Hippocampal formation (tissue), 2 donors: ENCODE measurements at regions not wholly inside any gene's neighbourhood (a gene's known extent, or its start where the extent isn't known, plus 50 kb on each side); places are given as distances from the start of the nearest gene placed in this dataset.

Experiments used
- DNase-seq, 2 donors: peaks; one replicate each; lab custom pipeline; 2025; lab: John Stamatoyannopoulos, UW

- DNase-seq: no peak
These were observed 63.5 kb upstream of the KLF13 start for GRCh38 chr15:31262901-31263671.

DNA sequence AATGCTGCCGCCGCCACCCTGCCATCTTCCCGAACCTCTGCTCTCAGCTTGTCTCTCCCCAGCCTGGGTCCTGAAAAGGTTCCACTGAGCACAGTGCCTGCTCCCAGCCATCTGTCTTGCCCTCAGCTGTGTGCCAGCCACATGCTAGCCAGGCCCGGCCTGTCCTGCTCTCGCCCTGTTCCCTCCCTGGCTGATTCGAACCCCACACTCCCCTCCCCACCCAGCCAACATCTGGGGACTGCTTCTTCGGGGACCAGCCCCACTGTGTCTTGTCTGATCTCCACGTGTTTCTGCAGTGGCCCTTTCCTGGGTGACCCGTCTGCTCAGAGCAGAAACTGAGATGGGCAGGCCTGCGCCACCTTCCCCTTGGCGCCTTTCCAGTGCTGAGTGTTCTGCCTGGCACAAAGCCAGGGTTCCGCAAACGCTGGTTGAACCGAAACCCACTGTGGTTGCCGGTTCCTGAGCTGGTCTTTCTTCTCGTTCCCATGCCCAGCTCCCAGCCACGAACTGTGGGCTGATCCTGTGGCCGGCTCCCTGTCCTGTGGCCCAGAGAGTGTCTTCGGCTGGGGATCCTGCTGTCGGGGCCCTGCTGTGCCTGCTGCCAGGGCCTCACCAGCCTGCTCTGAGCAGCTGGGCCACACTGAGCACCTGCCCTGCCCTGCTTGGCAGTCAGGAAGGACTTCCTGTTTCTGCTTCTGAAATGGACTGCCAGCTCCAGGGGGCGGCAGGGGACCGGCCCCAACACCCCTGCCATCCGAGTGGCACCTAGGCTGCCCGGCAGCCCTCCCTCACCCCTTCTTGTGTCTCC is 62.7 kb upstream of the KLF13 start:
- peak in 1 of 2 donors; percentile 60 for DNase-seq

- no peak for DNase-seq
These were observed 62.0 kb upstream of the KLF13 start for GRCh38 chr15:31264559-31265089.

- DNase-seq: no peak
These were observed 61.4 kb upstream of the KLF13 start for GRCh38 chr15:31265090-31265870.

DNA sequence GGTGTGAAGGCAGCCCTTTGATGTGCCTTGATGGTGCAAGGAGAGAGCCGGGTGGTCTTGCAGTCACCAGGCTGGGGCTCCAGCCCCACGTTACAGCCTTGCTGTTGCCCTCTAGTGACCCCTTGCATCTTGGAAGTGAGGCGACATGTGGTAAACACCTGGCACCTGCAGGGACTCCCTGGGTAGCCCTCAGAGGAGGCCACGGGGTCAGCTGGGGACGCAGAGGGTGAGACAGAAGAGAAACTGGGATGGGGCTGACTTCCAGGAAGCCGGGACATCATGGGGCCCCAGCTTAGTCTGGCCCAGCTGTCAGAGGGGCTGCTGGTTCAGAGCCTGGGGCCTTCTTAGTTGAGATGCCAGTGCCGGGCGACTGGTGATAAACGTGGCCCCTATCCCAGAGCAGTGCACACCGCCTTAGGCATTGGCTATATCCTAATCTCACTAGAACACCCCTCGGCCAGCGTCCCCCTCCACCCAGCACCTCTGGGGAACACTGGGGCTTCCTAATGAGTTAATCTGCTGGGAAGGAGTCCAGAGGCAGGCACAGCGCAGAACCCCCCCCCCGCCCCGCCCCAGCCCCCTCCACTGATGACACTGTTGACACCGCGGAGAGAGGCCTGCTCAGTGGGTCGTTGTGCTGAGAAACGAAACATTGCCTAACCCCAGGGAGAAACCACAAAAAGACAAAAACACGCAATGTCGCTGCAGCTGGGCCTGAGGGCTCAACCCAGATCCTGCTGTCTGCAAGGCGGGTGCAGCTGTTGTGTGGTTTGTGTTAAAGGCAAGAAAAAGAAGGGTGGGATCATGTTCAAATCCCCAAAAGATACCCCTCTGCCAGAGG is 60.5 kb upstream of the KLF13 start:
- peak in 1 of 2 donors; percentile 36 for DNase-seq

DNA sequence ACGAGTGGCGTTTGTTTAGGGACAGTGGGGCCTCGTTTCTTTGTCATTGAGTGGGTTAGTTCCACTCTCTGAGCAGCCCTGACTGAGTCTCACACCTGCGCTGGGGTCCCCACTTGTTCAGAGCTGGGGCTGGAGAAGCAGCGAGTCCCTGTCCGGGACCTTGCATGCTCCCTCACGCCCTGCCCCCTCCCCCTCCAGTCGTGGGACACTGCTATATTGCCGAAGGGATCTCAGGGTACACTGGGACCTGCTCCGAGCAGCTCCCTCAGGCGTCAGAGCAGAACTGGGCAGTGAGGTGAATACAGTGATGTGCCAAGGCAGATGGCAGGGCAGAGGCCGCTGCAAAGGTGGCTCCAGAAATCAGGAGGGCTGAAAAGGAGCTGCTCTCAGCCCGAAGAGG is 59.9 kb upstream of the KLF13 start:
- no peak for DNase-seq

DNA sequence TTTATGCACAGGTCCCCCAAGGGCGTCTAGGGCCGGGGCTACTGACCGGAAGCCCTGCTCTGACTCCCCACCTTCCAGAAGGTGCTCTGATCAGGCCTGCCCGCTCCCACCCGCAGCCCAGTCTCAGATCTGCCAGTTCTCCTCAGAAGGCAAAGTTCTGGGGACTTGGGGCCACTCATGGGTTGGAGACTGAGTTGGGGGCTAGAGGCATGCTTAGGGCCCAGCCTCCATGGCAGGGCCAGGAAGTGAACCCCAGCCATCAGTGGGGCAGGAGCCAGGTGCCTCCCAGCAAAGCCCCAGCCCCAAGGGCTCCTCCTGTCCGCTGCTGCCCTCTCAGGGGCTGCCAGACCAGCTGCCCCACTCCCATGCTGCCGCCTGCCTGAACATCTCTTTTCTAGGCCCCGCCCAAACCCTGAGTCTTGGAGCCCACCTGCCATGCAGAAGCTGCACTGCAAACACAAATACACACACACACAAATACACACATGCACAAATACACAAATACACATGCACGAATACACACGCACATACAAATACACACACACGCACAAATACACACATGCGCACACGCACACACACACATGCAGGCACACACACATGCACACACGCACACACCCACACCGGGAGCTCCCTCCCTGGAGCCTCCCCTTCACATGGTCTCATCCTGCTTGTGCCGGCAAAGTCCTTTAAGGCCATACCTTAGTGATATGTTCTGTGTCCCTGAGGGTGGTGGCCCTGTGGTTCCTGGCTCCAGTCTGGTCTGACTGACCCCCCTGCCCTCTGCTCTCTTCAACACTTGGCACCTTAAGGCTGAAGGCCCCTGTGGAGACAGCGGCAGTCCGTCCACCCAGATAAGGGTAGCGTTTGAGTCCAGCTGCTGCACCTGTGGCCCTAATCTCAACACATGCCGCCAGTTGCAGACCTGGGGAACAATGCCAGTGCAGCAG is 59.2 kb upstream of the KLF13 start:
- no peak for DNase-seq

- no peak for DNase-seq
These were observed 58.5 kb upstream of the KLF13 start for GRCh38 chr15:31268108-31268501.

- DNase-seq: no peak
These were observed 57.5 kb upstream of the KLF13 start for GRCh38 chr15:31268911-31269784.

DNA sequence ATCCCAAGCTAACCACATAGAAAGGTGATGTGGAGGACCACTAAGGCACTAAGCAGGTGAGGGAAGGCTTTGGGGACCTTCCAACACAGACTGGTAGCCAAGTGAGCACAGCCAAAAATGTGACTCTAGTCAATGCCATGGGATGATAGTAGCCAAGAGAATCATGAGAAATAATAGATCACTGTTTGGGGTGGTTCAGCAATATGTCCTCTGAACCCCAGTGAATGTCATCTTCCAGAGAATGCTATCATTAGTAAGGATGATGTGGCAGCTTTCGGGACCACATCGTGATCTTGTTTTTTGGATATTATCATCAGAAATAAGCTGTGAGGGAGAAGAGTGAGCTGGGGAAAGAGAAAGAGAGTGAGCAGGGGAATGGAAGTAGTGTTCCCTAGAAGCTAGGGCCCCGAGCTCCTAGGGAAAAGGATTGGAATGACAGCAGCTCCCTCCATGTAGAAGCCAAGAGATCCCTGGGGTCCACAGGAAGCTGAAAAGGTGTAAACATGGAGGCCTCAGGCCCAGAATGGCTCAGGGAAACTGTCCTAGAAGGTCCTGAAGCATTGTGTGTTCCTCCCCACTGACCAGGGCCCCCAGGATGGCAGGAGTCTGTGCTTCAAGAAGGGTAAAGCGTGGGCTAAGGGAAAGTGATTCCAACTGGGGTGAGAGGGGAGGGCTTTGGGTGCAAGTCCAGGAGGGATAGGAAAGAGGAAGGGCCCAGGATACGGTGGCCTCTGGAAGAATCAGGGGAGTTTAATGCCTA is 56.6 kb upstream of the KLF13 start:
- no peak for DNase-seq

GRCh38 chr15:31270767-31271166 is 55.9 kb upstream of the KLF13 start:
- DNase-seq: no peak

DNA sequence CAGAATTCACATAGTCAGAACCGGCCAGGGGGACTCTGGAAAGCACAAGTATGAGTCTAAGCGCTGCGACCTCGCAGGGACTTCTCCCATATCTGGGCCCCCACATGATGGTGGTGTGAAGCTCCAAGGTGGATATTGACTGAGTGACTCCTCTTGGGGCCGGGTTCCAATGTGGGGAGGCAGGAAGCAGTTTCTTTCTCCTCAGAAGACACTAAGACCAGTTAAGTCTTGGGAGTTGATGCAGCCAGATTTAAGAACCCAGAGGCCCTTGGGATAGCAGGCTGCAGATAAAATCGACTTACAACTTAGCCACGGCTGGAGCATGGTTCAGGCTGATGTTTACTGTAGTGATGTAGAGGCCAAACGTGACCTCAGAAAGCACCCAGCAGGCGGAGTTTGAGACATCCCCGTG is 55.4 kb upstream of the KLF13 start:
- no peak for DNase-seq

DNA sequence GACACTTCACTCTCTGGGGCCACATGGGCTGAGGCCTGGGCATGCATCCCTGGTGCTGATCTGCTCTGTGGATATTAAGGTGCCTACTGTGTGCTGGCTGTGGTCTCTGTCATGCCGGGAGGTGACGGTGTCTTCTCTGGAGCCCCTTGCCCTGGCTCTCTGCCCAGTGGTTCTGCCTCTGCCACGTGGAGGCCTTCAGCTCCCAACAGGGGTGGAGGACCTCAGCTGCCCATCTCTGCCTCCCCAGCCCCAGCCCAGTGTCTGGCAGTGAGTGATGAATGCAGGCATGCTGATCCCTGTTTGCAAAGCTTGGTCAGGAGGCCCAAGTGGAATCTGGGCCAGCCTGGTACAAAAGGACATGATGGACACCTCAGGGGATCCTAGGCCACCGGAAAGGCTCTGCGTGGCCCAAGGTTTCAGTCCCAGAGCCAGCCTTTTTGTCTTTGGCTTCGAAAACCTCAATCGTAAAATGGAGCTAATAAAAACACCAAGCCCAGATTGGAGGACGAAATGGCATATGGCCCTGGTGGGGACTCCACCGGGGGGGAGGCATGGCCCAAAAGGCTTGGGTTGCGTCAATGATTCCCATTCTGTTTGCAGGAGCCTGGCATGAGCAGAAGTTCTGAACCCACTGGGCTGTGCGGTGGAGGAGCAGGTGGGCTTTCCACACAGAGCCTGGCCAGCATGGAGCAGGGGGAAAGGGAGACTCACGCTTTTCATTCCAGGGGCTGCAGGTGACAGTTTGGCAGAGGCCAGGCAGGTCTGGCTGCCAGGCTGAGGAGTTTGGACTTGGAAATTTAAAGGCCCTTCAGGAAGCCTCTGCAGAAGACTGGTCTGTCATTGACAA is 54.7 kb upstream of the KLF13 start:
- no peak for DNase-seq

DNA sequence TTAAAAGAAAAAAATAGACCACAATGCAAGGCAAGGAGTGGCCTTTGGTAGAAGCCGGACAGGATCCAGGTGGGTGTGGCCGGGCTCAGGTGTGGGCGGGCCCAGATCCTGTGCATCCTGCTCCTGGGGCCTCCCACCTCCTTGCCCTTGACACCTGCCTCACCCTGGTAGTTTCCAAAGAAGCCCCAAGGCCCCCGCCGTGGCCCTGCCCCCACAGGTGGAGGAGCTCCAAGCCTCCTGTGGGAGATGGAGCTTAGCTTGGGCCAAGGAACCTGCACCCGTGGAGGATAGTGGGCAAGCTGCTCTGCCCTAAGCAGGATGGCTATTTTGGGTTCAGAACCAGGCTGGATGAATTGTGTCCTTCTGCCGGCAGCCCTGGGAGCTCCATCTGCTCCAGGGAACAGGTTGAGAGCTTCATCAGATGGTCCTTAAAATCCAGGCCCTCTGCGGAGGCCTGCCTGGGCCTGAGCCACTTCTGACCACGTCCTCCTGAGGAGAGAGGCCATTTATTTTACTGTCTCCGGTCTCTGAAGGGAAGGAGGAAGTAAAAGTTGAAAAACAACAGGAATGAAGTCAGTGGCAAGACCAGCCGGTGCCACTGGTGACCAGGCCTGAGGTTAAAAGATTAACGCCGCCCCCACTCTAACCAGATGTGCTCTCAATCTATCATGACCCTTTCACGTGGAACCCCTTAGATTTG is 53.9 kb upstream of the KLF13 start:
- DNase-seq: no peak

- DNase-seq: no peak
These were observed 53.2 kb upstream of the KLF13 start for GRCh38 chr15:31273258-31273941.
